ENCODE measurements at regions not wholly inside any gene's neighbourhood (a gene's known extent, or its start where the extent isn't known, plus 50 kb on each side); places are given as distances from the start of the nearest gene placed in this dataset.

- CTCF ChIA-PET = no interaction called here
- Histone ChIP-seq H3K4me1 (no peaks in the 10 kb centered on the region), H3K4me2 (no peak overlapping the region), H3K9me3 (no peaks in the 10 kb centered on the region), H3K4me3 (no peak overlapping the region), H3K27ac (no peak overlapping the region)
- TF ChIP-seq SREBF2 (IDR thresholded peaks at IDR 0.05) = no peak
- no peak for TF ChIP-seq CHD2 (IDR thresholded peaks at IDR 0.05; ENCODE audit: low read length, partially characterized antibody)
- TF ChIP-seq RARB (CRISPR knock-in tag; IDR thresholded peaks at IDR 0.05) = no peak
- TF ChIP-seq ZC3H11A (IDR thresholded peaks at IDR 0.05) = no peak
- no peak for TF ChIP-seq RCOR1 (IDR thresholded peaks at IDR 0.05; ENCODE audit: low read depth, low read length)
- no peak for TF ChIP-seq KDM5A (IDR thresholded peaks at IDR 0.05)
- no peak for TF ChIP-seq CBX8 (IDR thresholded peaks at IDR 0.05)
- TF ChIP-seq TFCP2L1 (CRISPR knock-in tag; IDR thresholded peaks at IDR 0.05) = no peak
- TF ChIP-seq PBX3 (IDR thresholded peaks at IDR 0.05) = no peak
- TF ChIP-seq CHD4 (IDR thresholded peaks at IDR 0.05; ENCODE audit: borderline replicate concordance) = no peak
- no peak for TF ChIP-seq CTCF (IDR thresholded peaks at IDR 0.05)
- TF ChIP-seq HOXB13 (CRISPR knock-in tag; IDR thresholded peaks at IDR 0.05; ENCODE audit: low read depth) = no peak
- no peak for TF ChIP-seq KDM1A (IDR thresholded peaks at IDR 0.05; ENCODE audit: low read depth)
- no peak for TF ChIP-seq ZNF302 (CRISPR knock-in tag; IDR thresholded peaks at IDR 0.05)
- DNase-seq (ENCODE audit: low read depth in 1 of 2, low spot score in 1 of 2) = no peak
- no peak for FAIRE-seq
- POLR2A ChIA-PET = no interaction called here
- ATAC-seq = no peak
Observed at GRCh38 chr18:29853126-29853525, 1189.4 kb downstream of the DSC3 start.

GRCh38 chr18:29849144-29849543 is 1193.4 kb downstream of the DSC3 start:
- CTCF ChIA-PET = no interaction called here

More at GRCh38 chr18:29849144-29849543, 1193.4 kb downstream of the DSC3 start:
- FAIRE-seq (no peak), DNase-seq (ENCODE audit: low read depth in 1 of 2, low spot score in 1 of 2) (no peak), ATAC-seq (no peak)
- Histone ChIP-seq H3K27ac (no peak overlapping the region), H3K9me3 (no peaks in the 10 kb centered on the region), H3K4me3 (no peak overlapping the region), H3K4me1 (no peaks in the 10 kb centered on the region), H3K4me2 (no peak overlapping the region)
- TF ChIP-seq CHD4 (IDR thresholded peaks at IDR 0.05; ENCODE audit: borderline replicate concordance) (no peak), ESRRA (IDR thresholded peaks at IDR 0.05; ENCODE audit: borderline replicate concordance, low read length) (no peak), USF2 (IDR thresholded peaks at IDR 0.05) (no peak), ELK1 (IDR thresholded peaks at IDR 0.05; ENCODE audit: low read depth, low read length) (no peak), HMGXB4 (CRISPR knock-in tag; IDR thresholded peaks at IDR 0.05; ENCODE audit: borderline replicate concordance) (no peak), FOSB (CRISPR knock-in tag; IDR thresholded peaks at IDR 0.05) (no peak), CBX2 (IDR thresholded peaks at IDR 0.05; ENCODE audit: borderline replicate concordance, low read depth) (no peak), ZC3H11A (IDR thresholded peaks at IDR 0.05) (no peak), PBX3 (IDR thresholded peaks at IDR 0.05) (no peak)
- 14% methylated on average over 1 of the region's 1 CpG for WGBS (ENCODE audit: missing lambda C conversion rate)
- POLR2A ChIA-PET = no interaction called here
